ENCODE measurements at regions not wholly inside any gene's neighbourhood (a gene's known extent, or its start where the extent isn't known, plus 50 kb on each side); places are given as distances from the start of the nearest gene placed in this dataset.

DNA sequence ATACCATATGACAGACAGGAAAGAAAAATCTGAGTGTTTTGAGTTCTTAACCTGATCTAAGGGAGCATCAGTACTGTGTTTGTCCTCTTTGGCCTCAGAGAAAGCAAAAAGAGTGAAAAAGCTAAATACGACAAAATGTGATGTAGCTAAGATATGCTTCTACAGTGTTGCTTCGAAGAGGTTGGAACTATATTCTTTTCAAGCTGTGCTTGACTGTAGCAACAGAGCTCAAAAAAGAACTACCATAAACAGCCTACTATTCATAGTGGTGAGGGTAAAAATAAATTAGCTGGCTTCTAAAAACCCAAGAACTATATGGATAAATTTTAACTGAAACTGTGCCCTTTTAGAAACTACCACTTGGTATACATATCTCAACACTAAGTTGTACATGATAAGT, 881.8 kb upstream of the PCDH10 start:
- H3K27ac ChIP-seq (ENCODE audit: low read depth, low read length) = peak overlapping the region; percentile 63
- H3K27me3 ChIP-seq (ENCODE audit: low read length) = no peaks in the 10 kb centered on the region
- 0 out of 2 replicates have a peak, but pooled peaks cover 6% of the 10 kb centered on the region for H3F3A ChIP-seq (ENCODE audit: insufficient read depth)
- no peak overlapping the region for H2AFZ ChIP-seq (ENCODE audit: low read depth, low read length, severe bottlenecking)
- H3K9me2 ChIP-seq (replicated peaks; ENCODE audit: insufficient read depth, low read length) = no peaks in the 10 kb centered on the region
- no peaks in the 10 kb centered on the region for H3K36me3 ChIP-seq (ENCODE audit: low read length)
- TF ChIP-seq EZH2phosphoT487 (conservative IDR thresholded peaks at IDR 0.05; ENCODE audit: low read length) = no peak
- TF ChIP-seq, protein P1, sequence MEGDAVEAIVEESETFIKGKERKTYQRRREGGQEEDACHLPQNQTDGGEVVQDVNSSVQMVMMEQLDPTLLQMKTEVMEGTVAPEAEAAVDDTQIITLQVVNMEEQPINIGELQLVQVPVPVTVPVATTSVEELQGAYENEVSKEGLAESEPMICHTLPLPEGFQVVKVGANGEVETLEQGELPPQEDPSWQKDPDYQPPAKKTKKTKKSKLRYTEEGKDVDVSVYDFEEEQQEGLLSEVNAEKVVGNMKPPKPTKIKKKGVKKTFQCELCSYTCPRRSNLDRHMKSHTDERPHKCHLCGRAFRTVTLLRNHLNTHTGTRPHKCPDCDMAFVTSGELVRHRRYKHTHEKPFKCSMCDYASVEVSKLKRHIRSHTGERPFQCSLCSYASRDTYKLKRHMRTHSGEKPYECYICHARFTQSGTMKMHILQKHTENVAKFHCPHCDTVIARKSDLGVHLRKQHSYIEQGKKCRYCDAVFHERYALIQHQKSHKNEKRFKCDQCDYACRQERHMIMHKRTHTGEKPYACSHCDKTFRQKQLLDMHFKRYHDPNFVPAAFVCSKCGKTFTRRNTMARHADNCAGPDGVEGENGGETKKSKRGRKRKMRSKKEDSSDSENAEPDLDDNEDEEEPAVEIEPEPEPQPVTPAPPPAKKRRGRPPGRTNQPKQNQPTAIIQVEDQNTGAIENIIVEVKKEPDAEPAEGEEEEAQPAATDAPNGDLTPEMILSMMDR (IDR thresholded peaks at IDR 0.05; ENCODE audit: insufficient read depth, low read length, poor library complexity, severe bottlenecking) = no peak
- H3K4me3 ChIP-seq (ENCODE audit: insufficient read depth, low read length, poor library complexity, severe bottlenecking) = no peak overlapping the region
- H3K9me3 ChIP-seq (ENCODE audit: insufficient read depth, low read length) = no peaks in the 10 kb centered on the region
- no peaks in the 10 kb centered on the region for H4K20me1 ChIP-seq (ENCODE audit: low read depth, low read length)
- H3K9ac ChIP-seq (ENCODE audit: low read length) = no peak overlapping the region
- peak overlapping the region; percentile 37 for H3K4me2 ChIP-seq (ENCODE audit: low read depth, low read length, poor library complexity, severe bottlenecking)
- H3K79me2 ChIP-seq (ENCODE audit: insufficient read depth, low read length) = no peaks in the 10 kb centered on the region

DNA sequence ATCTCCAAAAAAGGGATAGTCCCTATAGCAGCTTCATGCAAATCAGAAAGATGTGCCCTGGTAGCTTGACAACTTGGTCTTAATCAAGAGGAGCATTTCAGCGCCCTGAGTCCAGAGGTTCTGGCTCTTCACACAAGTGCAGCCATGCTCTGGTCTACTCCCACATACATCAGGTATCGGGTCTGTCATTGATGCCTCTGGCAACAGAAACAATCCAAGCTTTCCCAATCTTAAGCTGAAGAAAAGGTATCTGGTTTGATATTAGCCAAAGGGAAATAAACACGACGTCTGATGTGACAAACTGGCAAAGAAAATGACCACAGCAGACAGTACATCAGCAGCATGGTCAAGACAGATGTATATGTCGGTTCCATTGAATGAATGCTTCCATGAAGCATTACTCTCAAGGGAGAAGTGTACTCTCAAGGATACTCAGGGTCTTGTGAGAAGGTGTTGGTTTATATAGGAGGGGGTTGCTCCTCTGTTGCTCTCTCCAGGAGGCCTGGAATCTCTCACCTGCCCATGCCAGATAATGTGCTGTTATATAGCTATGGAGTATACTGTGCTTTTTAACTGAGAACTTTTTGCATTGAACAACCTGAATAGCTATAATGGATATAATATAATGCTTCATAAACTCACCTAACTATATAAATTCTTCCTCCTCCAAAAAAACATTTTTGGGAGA, 879.6 kb upstream of the PCDH10 start:
- Histone ChIP-seq H2AFZ (ENCODE audit: low read depth, low read length, severe bottlenecking) (no peak overlapping the region), H3K4me3 (ENCODE audit: insufficient read depth, low read length, poor library complexity, severe bottlenecking) (no peak overlapping the region), H4K20me1 (ENCODE audit: low read depth, low read length) (no peaks in the 10 kb centered on the region), H3K9ac (ENCODE audit: low read length) (no peak overlapping the region), H3K79me2 (ENCODE audit: insufficient read depth, low read length) (no peaks in the 10 kb centered on the region), H3K27me3 (ENCODE audit: low read length) (no peaks in the 10 kb centered on the region), H3K27ac (ENCODE audit: low read depth, low read length) (no peak overlapping the region), H3K4me2 (ENCODE audit: low read depth, low read length, poor library complexity, severe bottlenecking) (no peak overlapping the region), H3F3A (ENCODE audit: insufficient read depth) (0 out of 2 replicates have a peak, but pooled peaks cover 6% of the 10 kb centered on the region), H3K9me3 (ENCODE audit: insufficient read depth, low read length) (no peaks in the 10 kb centered on the region), H3K36me3 (ENCODE audit: low read length) (no peaks in the 10 kb centered on the region), H3K9me2 (replicated peaks; ENCODE audit: insufficient read depth, low read length) (no peaks in the 10 kb centered on the region)
- TF ChIP-seq, protein P1 (IDR thresholded peaks at IDR 0.05; ENCODE audit: insufficient read depth, low read length, poor library complexity, severe bottlenecking) = no peak
- no peak for TF ChIP-seq EZH2phosphoT487 (conservative IDR thresholded peaks at IDR 0.05; ENCODE audit: low read length)

DNA sequence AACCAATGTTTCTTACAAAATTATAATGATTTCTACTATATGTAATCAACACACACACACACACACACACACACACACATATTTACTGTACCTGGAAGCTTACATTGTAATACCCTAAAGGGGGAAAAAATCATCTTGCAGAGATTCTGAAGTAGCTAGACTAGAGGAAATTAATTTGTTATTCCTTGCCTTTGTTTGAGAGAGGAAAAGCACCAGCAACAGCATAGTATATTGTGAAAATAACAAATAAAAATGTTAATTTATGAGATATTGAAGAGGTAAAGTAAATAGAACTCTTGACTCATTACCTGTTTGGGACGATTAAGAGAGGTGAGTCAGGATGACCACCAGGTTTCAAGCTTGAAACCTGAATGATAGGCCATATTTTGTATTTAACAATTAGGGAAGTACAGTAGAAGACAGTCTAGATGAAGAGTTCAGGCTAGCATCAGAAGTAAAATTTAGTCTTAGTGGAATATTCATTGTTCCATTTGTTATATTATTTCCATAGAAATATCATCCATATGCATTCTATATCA, 873.4 kb upstream of the PCDH10 start:
- no peaks in the 10 kb centered on the region for H3K27me3 ChIP-seq (ENCODE audit: low read length)
- H3K9ac ChIP-seq (ENCODE audit: low read length) = no peak overlapping the region
- H3K9me2 ChIP-seq (replicated peaks; ENCODE audit: insufficient read depth, low read length) = no peaks in the 10 kb centered on the region
- TF ChIP-seq EZH2phosphoT487 (conservative IDR thresholded peaks at IDR 0.05; ENCODE audit: low read length) = no peak
- TF ChIP-seq, protein P1 (IDR thresholded peaks at IDR 0.05; ENCODE audit: insufficient read depth, low read length, poor library complexity, severe bottlenecking) = no peak
- no peaks in the 10 kb centered on the region for H4K20me1 ChIP-seq (ENCODE audit: low read depth, low read length)
- H3K79me2 ChIP-seq (ENCODE audit: insufficient read depth, low read length) = no peaks in the 10 kb centered on the region
- no peak overlapping the region for H3K27ac ChIP-seq (ENCODE audit: low read depth, low read length)
- H3F3A ChIP-seq (ENCODE audit: insufficient read depth) = no peaks in the 10 kb centered on the region
- no peaks in the 10 kb centered on the region for H3K9me3 ChIP-seq (ENCODE audit: insufficient read depth, low read length)
- no peak overlapping the region for H2AFZ ChIP-seq (ENCODE audit: low read depth, low read length, severe bottlenecking)
- no peaks in the 10 kb centered on the region for H3K36me3 ChIP-seq (ENCODE audit: low read length)
- H3K4me2 ChIP-seq (ENCODE audit: low read depth, low read length, poor library complexity, severe bottlenecking) = no peak overlapping the region
- no peak overlapping the region for H3K4me3 ChIP-seq (ENCODE audit: insufficient read depth, low read length, poor library complexity, severe bottlenecking)

Data from SU-DHL-6 (cell line).